HCT116 (cell line): ENCODE measurements at regions not wholly inside any gene's neighbourhood (a gene's known extent, or its start where the extent isn't known, plus 50 kb on each side); places are given as distances from the start of the nearest gene placed in this dataset.

Experiments used
- ATAC-seq: fragments of 200-7000 bp; cut with Tn5 transposase; 2 replicates; pipeline ENCODE4 v1.9.1; 2020; ENCODE audit warnings: mild to moderate bottlenecking, moderate library complexity
- BruUV-seq: library from RNA; stranded (reverse); fragments of 400-500 nt; replicated peaks from 2 replicates; lab custom pipeline; 2021; lab: Mats Ljungman, UMichigan
- CTCF ChIA-PET: fragments of 300-600 bp; sonication (Branson Sonifier 250); formaldehyde crosslinking; loops from one replicate; lab custom pipeline; 2021; ENCODE audit warnings: antibody characterized with exemption; lab: Charles Lee
- POLR2A ChIA-PET: fragments of 300-600, 350-600 bp; sonication (Branson Sonifier 250); formaldehyde crosslinking; loops from one replicate; lab custom pipeline; 2021; ENCODE audit warnings: antibody characterized with exemption; lab: Charles Lee
- RAD21 ChIA-PET, 2 experiments: fragments of 300-600 bp; sonication (Branson Sonifier 250); formaldehyde crosslinking; loops; one replicate each; lab custom pipeline; 2023; ENCODE audit warnings: low total read pairs in 2 of 2; ENCODE audit not compliant: uncharacterized antibody in 2 of 2, unreplicated experiment in 2 of 2, low non-redundant PET in 1 of 2; lab: Charles Lee
- DNase-seq: peaks from one replicate; pipeline ENCODE4 v3.0.0-alpha.2; 2010; ENCODE audit warnings: low read depth, low spot score
- H2AFZ ChIP-seq: fragments of 200-600 bp; shearing (Covaris generic), sonication (generic); 2 replicates; pipeline ENCODE4 v1.6.1; 2017; ENCODE audit warnings: low read depth, mixed run types, mixed read lengths, antibody characterized with exemption, low read length; ENCODE audit not compliant: poor library complexity, severe bottlenecking
- H3K27ac ChIP-seq: 2 replicates; pipeline ENCODE4 v1.5.1; 2012; ENCODE audit warnings: low read depth, low read length
- H3K27me3 ChIP-seq: fragments of 200-600 bp; sonication (generic); 2 replicates; pipeline ENCODE4 v1.6.1; 2016; ENCODE audit warnings: mixed run types, low read length, mixed read lengths; ENCODE audit not compliant: insufficient read depth
- H3K36me3 ChIP-seq, 2 experiments: fragments of 200-500 bp in 1 of 2; fragments of 200-600 bp in 1 of 2; sonication (Bioruptor generic) in 1 of 2; sonication (generic) in 1 of 2; 2 replicates each; pipeline versions ENCODE4 v1.5.1 to v1.6.1; 2014 to 2016; ENCODE audit warnings: low read length in 2 of 2, inconsistent platforms in 1 of 2, mixed read lengths in 1 of 2, mixed run types in 1 of 2; ENCODE audit not compliant: insufficient read depth in 2 of 2, control insufficient read depth in 1 of 2
- H3K4me1 ChIP-seq, 2 experiments: fragments of 200-600 bp in 1 of 2; sonication (generic) in 1 of 2; 2 replicates each; pipeline versions ENCODE4 v1.5.1 to v1.6.1; 2012 to 2017; ENCODE audit warnings: low read length in 2 of 2, inconsistent platforms in 1 of 2, mild to moderate bottlenecking in 1 of 2, mixed read lengths in 1 of 2, mixed run types in 1 of 2, moderate library complexity in 1 of 2; ENCODE audit not compliant: insufficient read depth in 2 of 2, control insufficient read depth in 1 of 2
- H3K4me2 ChIP-seq: fragments of 200-600 bp; sonication (generic); 2 replicates; pipeline ENCODE4 v1.6.1; 2017; ENCODE audit warnings: mixed run types, low read length, mixed read lengths
- H3K4me3 ChIP-seq, 2 experiments: fragments of 200-600 bp in 1 of 2; sonication (generic) in 1 of 2; replicated peaks in 1 of 2; 2 replicates each; pipeline ENCODE4 v1.5.1; 2011 to 2016; ENCODE audit warnings: low read length in 2 of 2, control low read depth in 1 of 2, low read depth in 1 of 2, mild to moderate bottlenecking in 1 of 2, mixed read lengths in 1 of 2, mixed run types in 1 of 2
- H3K79me2 ChIP-seq: fragments of 200-600 bp; sonication (generic); 2 replicates; pipeline ENCODE4 v1.6.1; 2017; ENCODE audit warnings: mild to moderate bottlenecking, mixed run types, low read length, moderate library complexity, mixed read lengths; ENCODE audit not compliant: insufficient read depth
- H3K9ac ChIP-seq: fragments of 200-600 bp; sonication (generic); 2 replicates; pipeline ENCODE4 v1.6.1; 2016; ENCODE audit warnings: low read length, mixed read lengths
- H3K9me2 ChIP-seq: fragments of 200-600 bp; sonication (generic), shearing (Covaris generic); 2 replicates; pipeline ENCODE4 v1.6.1; 2017; ENCODE audit warnings: mixed run types, mild to moderate bottlenecking, moderate library complexity; ENCODE audit not compliant: insufficient read depth
- H3K9me3 ChIP-seq, 2 experiments: fragments of 200-500 bp in 1 of 2; fragments of 200-600 bp in 1 of 2; sonication (Bioruptor generic) in 1 of 2; sonication (generic) in 1 of 2; 2 replicates each; pipeline ENCODE4 v1.6.1; 2014 to 2017; ENCODE audit warnings: low read length in 2 of 2, mixed read lengths in 2 of 2, inconsistent platforms in 1 of 2, low read depth in 1 of 2, mild to moderate bottlenecking in 1 of 2, mixed run types in 1 of 2, moderate library complexity in 1 of 2; ENCODE audit not compliant: control insufficient read depth in 1 of 2, insufficient read depth in 1 of 2
- H4K20me1 ChIP-seq: fragments of 200-600 bp; sonication (generic), shearing (Covaris generic); 2 replicates; pipeline ENCODE4 v1.6.1; 2017; ENCODE audit warnings: mixed run types, mild to moderate bottlenecking, moderate library complexity; ENCODE audit not compliant: insufficient read depth
- CEBPB ChIP-seq: IDR thresholded peaks from 2 replicates; pipeline ENCODE4 v1.6.1; 2012; ENCODE audit warnings: low read depth
- EZH2 ChIP-seq: fragments of 200-600 bp; sonication (generic); IDR thresholded peaks from 2 replicates; pipeline ENCODE4 v1.6.1; 2017; ENCODE audit warnings: antibody characterized with exemption, mixed run types
- EZH2phosphoT487 ChIP-seq: fragments of 200-600 bp; IDR thresholded peaks from 2 replicates; pipeline ENCODE4 v1.6.1; 2018; ENCODE audit warnings: antibody characterized with exemption, borderline replicate concordance
- FOSL1 ChIP-seq: IDR thresholded peaks from 2 replicates; pipeline ENCODE4 v1.6.1; 2012; ENCODE audit warnings: low read depth
- POLR2A ChIP-seq: IDR thresholded peaks from 2 replicates; pipeline ENCODE4 v1.7.0; 2011; ENCODE audit warnings: borderline replicate concordance; ENCODE audit not compliant: insufficient read depth, insufficient read length; ENCODE audit errors: extremely low read depth
- POLR2AphosphoS5 ChIP-seq: IDR thresholded peaks from 2 replicates; pipeline ENCODE4 v1.6.1; 2011; ENCODE audit warnings: mild to moderate bottlenecking, low read depth, low read length, moderate library complexity
- SIN3A ChIP-seq: IDR thresholded peaks from 2 replicates; pipeline ENCODE4 v1.6.1; 2012; ENCODE audit warnings: low read depth
- SP1 ChIP-seq: IDR thresholded peaks from 2 replicates; pipeline ENCODE4 v1.6.1; 2012; ENCODE audit warnings: low read depth
- SRF ChIP-seq: IDR thresholded peaks from 2 replicates; pipeline ENCODE4 v1.6.1; 2012; ENCODE audit warnings: low read depth
- YY1 ChIP-seq: IDR thresholded peaks from 2 replicates; pipeline ENCODE4 v1.6.1; 2011; ENCODE audit warnings: low read length, low read depth, moderate library complexity, mild to moderate bottlenecking; ENCODE audit not compliant: insufficient replicate concordance; ENCODE audit errors: extremely low read depth
- ZNF274 ChIP-seq: fragments of 200-500 bp; sonication (Bioruptor generic); IDR thresholded peaks from 2 replicates; pipeline ENCODE4 v1.6.1; 2014; ENCODE audit warnings: mild to moderate bottlenecking, low read depth, low read length, inconsistent platforms
- intact Hi-C: fragments of 100-400 bp; cut with micrococcal nuclease; formaldehyde crosslinking; loops from 2 replicates; pipeline ENCODE4 v1.10.0; 2022
- TF ChIP-seq, protein P1 (sequence below): IDR thresholded peaks from 2 replicates; pipeline ENCODE4 v1.6.1; 2012; ENCODE audit warnings: low read depth
- TF ChIP-seq, protein P2 (sequence below): IDR thresholded peaks from 2 replicates; pipeline ENCODE4 v1.6.1; 2012

DNA sequence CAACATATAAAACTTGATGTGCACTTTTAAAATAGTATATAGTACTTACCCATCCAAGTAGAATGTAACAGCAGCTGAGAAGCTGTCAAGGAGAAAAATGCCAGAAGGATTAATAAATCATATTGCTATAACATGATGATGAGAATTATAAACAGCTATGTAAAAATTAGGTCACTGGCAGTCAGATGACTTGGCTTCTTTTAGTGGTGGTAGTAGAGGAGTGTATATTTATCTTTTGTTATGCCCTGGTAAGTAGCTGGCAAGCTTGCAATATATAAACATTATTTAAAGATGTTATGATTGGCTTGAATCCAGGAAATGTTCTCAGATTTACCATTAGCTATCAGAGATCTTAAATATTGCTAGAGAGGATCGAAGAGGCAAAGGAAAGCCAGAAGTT, 471.0 kb upstream of the MGAT4C start:
- no peak for TF ChIP-seq SRF
- Histone ChIP-seq H3K9me3 (no peaks in the 10 kb centered on the region), H3K27ac (no peak overlapping the region), H3K4me3 (no peak overlapping the region), H3K9me2 (no peaks in the 10 kb centered on the region), H4K20me1 (no peaks in the 10 kb centered on the region), H2AFZ (no peak overlapping the region), H3K27me3 (no peaks in the 10 kb centered on the region), H3K36me3 (no peaks in the 10 kb centered on the region), H3K79me2 (no peaks in the 10 kb centered on the region), H3K9ac (no peak overlapping the region), H3K4me1 (no peaks in the 10 kb centered on the region; a peak in 1 of 4 replicates), H3K4me2 (no peak overlapping the region)
- ATAC-seq (no peak), DNase-seq (no peak)
- POLR2A ChIA-PET, result no interaction called here
- CTCF ChIA-PET, result no interaction called here
- BruUV-seq, result no TSS peak
- RAD21 ChIA-PET, result no interaction called here
- intact Hi-C loops, result no loop called here

DNA sequence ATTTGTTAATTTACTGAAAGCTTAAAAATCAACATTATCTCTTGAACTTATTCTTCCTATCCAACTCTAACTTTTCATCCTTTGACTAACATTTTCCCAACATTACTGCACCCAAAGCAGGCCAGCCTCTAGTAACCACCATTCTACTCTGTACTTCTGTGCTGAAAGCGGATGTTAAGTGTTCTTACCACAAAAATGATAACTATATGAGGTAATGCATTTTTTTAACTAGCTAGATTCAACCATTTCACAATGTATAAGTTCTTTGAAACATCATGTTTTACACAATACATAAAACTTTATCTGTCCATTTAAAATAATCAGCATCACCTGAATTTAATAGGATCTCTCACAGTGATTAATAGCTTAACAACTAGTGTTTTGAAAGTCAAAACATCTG, 468.5 kb upstream of the MGAT4C start:
- H3K9me2 ChIP-seq, result no peaks in the 10 kb centered on the region
- H2AFZ ChIP-seq, result no peak overlapping the region
- H3K4me1 ChIP-seq, result no peaks in the 10 kb centered on the region; a peak in 1 of 4 replicates
- ChIA-PET CTCF (no interaction called here), RAD21 (no interaction called here), POLR2A (no interaction called here)
- no peak overlapping the region for H3K4me3 ChIP-seq
- no peaks in the 10 kb centered on the region for H3K79me2 ChIP-seq
- H3K9ac ChIP-seq, result no peak overlapping the region
- intact Hi-C loops, result no loop called here
- H4K20me1 ChIP-seq, result no peaks in the 10 kb centered on the region
- BruUV-seq, result no TSS peak
- H3K36me3 ChIP-seq, result no peaks in the 10 kb centered on the region
- no peaks in the 10 kb centered on the region for H3K9me3 ChIP-seq
- no peaks in the 10 kb centered on the region for H3K27me3 ChIP-seq
- ATAC-seq (no peak), DNase-seq (no peak)
- no peak for TF ChIP-seq SP1
- no peak for TF ChIP-seq POLR2AphosphoS5
- no peak for TF ChIP-seq EZH2phosphoT487
- TF ChIP-seq YY1, result no peak
- TF ChIP-seq ZNF274, result no peak
- TF ChIP-seq SRF, result no peak
- no peak for TF ChIP-seq EZH2
- TF ChIP-seq, protein P1, sequence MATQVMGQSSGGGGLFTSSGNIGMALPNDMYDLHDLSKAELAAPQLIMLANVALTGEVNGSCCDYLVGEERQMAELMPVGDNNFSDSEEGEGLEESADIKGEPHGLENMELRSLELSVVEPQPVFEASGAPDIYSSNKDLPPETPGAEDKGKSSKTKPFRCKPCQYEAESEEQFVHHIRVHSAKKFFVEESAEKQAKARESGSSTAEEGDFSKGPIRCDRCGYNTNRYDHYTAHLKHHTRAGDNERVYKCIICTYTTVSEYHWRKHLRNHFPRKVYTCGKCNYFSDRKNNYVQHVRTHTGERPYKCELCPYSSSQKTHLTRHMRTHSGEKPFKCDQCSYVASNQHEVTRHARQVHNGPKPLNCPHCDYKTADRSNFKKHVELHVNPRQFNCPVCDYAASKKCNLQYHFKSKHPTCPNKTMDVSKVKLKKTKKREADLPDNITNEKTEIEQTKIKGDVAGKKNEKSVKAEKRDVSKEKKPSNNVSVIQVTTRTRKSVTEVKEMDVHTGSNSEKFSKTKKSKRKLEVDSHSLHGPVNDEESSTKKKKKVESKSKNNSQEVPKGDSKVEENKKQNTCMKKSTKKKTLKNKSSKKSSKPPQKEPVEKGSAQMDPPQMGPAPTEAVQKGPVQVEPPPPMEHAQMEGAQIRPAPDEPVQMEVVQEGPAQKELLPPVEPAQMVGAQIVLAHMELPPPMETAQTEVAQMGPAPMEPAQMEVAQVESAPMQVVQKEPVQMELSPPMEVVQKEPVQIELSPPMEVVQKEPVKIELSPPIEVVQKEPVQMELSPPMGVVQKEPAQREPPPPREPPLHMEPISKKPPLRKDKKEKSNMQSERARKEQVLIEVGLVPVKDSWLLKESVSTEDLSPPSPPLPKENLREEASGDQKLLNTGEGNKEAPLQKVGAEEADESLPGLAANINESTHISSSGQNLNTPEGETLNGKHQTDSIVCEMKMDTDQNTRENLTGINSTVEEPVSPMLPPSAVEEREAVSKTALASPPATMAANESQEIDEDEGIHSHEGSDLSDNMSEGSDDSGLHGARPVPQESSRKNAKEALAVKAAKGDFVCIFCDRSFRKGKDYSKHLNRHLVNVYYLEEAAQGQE, result no peak
- no peak for TF ChIP-seq SIN3A
- TF ChIP-seq POLR2A, result no peak
- TF ChIP-seq CEBPB, result no peak
- TF ChIP-seq, protein P2, sequence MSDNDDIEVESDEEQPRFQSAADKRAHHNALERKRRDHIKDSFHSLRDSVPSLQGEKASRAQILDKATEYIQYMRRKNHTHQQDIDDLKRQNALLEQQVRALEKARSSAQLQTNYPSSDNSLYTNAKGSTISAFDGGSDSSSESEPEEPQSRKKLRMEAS, result no peak
- TF ChIP-seq FOSL1, result no peak
- H3K27ac ChIP-seq, result no peak overlapping the region
- H3K4me2 ChIP-seq, result no peak overlapping the region
